Aorta (tissue), 5 donors: ENCODE measurements at regions not wholly inside any gene's neighbourhood (a gene's known extent, or its start where the extent isn't known, plus 50 kb on each side); places are given as distances from the start of the nearest gene placed in this dataset.

Source experiments
- ATAC-seq: fragments of 200-7000 bp; cut with Tn5 transposase; one replicate; pipeline ENCODE4 v1.9.1; 2022; ENCODE audit warnings: moderate library complexity; ENCODE audit not compliant: low FRiP score
- DNase-seq, 2 donors: peaks; one replicate each; pipeline ENCODE4 v3.0.0-alpha.2; 2020
- H3K27ac ChIP-seq, 2 donors: one replicate each; pipeline ENCODE4 v1.5.1; 2013; ENCODE audit warnings: low read length in 2 of 2, mild to moderate bottlenecking in 2 of 2, moderate library complexity in 2 of 2, control low read depth in 1 of 2, inconsistent platforms in 1 of 2, low read depth in 1 of 2
- H3K27me3 ChIP-seq, 2 donors: one replicate each; pipeline ENCODE4 v1.6.1; 2013; ENCODE audit warnings: control low read depth in 1 of 2, low read length in 1 of 2, mild to moderate bottlenecking in 1 of 2, moderate library complexity in 1 of 2; ENCODE audit not compliant: insufficient read depth in 2 of 2, control insufficient read depth in 1 of 2
- H3K36me3 ChIP-seq, 2 donors: one replicate each; pipeline ENCODE4 v1.6.1; 2013; ENCODE audit warnings: control low read depth in 1 of 2, low read length in 1 of 2, mild to moderate bottlenecking in 1 of 2; ENCODE audit not compliant: insufficient read depth in 2 of 2, control insufficient read depth in 1 of 2
- H3K4me1 ChIP-seq, 2 donors: one replicate each; pipeline ENCODE4 v1.6.1; 2013; ENCODE audit warnings: low read length in 2 of 2, control low read depth in 1 of 2, mild to moderate bottlenecking in 1 of 2, moderate library complexity in 1 of 2; ENCODE audit not compliant: insufficient read depth in 2 of 2, control insufficient read depth in 1 of 2
- H3K4me3 ChIP-seq, 2 donors: one replicate each; pipeline ENCODE4 v1.5.1; 2013; ENCODE audit warnings: low read length in 2 of 2, control low read depth in 1 of 2, mild to moderate bottlenecking in 1 of 2
- H3K9me3 ChIP-seq: one replicate; pipeline ENCODE4 v1.6.1; 2013; ENCODE audit warnings: mild to moderate bottlenecking, low read length; ENCODE audit not compliant: control insufficient read depth
- whole genome bisulfite sequencing, 2 donors: extraction: QIAGEN DNeasy Blood & Tissue Kit; methylation state at CpG; one replicate each; pipeline ENCODE4 v1.1.7; 2013; 5-methylcytosine and 5-hydroxymethylcytosine counted together
- intact Hi-C, 2 donors: fragments of 100-400 bp; cut with DNase I; formaldehyde crosslinking; loops; one replicate each; pipeline versions ENCODE4 v1.14.2 to v1.15.0; 2022
- donor health status: healthy with polysubstance abuse.
- donor health status: Bipolar disorder and iron deficiency.
- donor health status: DM: no; HTN: no; CAD: no.
- donor health status: DM: no; HTN: no; CAD: no.
- donor health status: DM: yes; HTN: yes; CAD: no.

- ATAC-seq (no peak), DNase-seq (no peak)
- WGBS, 2 donors = 53 to 62% methylated on average over 2 of the region's 2 CpGs
- H3K27ac ChIP-seq = no peak overlapping the region
- peaks cover 1 to 2% of the 10 kb centered on the region in 2 donors for H3K36me3 ChIP-seq
- no peaks in the 10 kb centered on the region for H3K4me1 ChIP-seq
- H3K9me3 ChIP-seq = no peaks in the 10 kb centered on the region
- no peaks in the 10 kb centered on the region for H3K27me3 ChIP-seq
- intact Hi-C loops = no loop called here
- H3K4me3 ChIP-seq = no peak overlapping the region
Measured at GRCh38 chr14:71734885-71735284, 197.3 kb upstream of the RGS6 start.

GRCh38 chr14:71737760-71738159 is 194.5 kb upstream of the RGS6 start:
- ATAC-seq (no peak), DNase-seq (no peak)
- Histone ChIP-seq H3K27me3 (no peaks in the 10 kb centered on the region), H3K9me3 (no peaks in the 10 kb centered on the region), H3K27ac (no peak overlapping the region), H3K4me3 (no peak overlapping the region), H3K4me1 (no peaks in the 10 kb centered on the region), H3K36me3 (peaks cover 0 to 1% of the 10 kb centered on the region in 2 donors)
- intact Hi-C loops = no loop called here
- WGBS, 2 donors = 83 to 87% methylated on average over 3 of the region's 3 CpGs

GRCh38 chr14:71739273-71739990 is 192.8 kb upstream of the RGS6 start:
- no peak for ATAC-seq

GRCh38 chr14:71741241-71741640 is 191.0 kb upstream of the RGS6 start:
- no peak for ATAC-seq
- Histone ChIP-seq H3K36me3 (peaks cover 0 to 1% of the 10 kb centered on the region in 2 donors), H3K4me1 (no peaks in the 10 kb centered on the region), H3K27ac (no peak overlapping the region), H3K9me3 (no peaks in the 10 kb centered on the region), H3K4me3 (no peak overlapping the region), H3K27me3 (no peaks in the 10 kb centered on the region)
- intact Hi-C loops = no loop called here
- no peak for DNase-seq
- 88 to 90% methylated on average over 5 of the region's 5 CpGs for WGBS, 2 donors

More at GRCh38 chr14:71739273-71739990, 192.8 kb upstream of the RGS6 start:
- Histone ChIP-seq H3K27ac (no peak overlapping the region), H3K27me3 (no peaks in the 10 kb centered on the region), H3K36me3 (peaks cover 0 to 1% of the 10 kb centered on the region in 2 donors), H3K4me1 (no peaks in the 10 kb centered on the region), H3K9me3 (no peaks in the 10 kb centered on the region), H3K4me3 (no peak overlapping the region)
- 89 to 92% methylated on average over 5 of the region's 5 CpGs for WGBS, 2 donors
- intact Hi-C loops = no loop called here
- DNase-seq = no peak

GRCh38 chr14:71742485-71742884 is 189.7 kb upstream of the RGS6 start:
- ATAC-seq (no peak), DNase-seq (no peak)
- WGBS, 2 donors = 81 to 86% methylated on average over 6 of the region's 6 CpGs
- Histone ChIP-seq H3K9me3 (peaks cover under 1% of the 10 kb centered on the region), H3K27me3 (no peaks in the 10 kb centered on the region), H3K36me3 (no peaks in the 10 kb centered on the region), H3K4me1 (no peaks in the 10 kb centered on the region), H3K4me3 (no peak overlapping the region), H3K27ac (no peak overlapping the region)
- intact Hi-C loops = no loop called here

GRCh38 chr14:71745072-71745471 is 187.2 kb upstream of the RGS6 start:
- Histone ChIP-seq H3K36me3 (no peaks in the 10 kb centered on the region), H3K4me1 (no peaks in the 10 kb centered on the region), H3K4me3 (no peak overlapping the region), H3K9me3 (peaks cover 8% of the 10 kb centered on the region), H3K27me3 (no peaks in the 10 kb centered on the region), H3K27ac (no peak overlapping the region)
- 90 to 91% methylated on average over 7 of the region's 7 CpGs for WGBS, 2 donors
- ATAC-seq (no peak), DNase-seq (no peak)
- intact Hi-C loops = no loop called here

GRCh38 chr14:71748196-71748595 is 184.0 kb upstream of the RGS6 start:
- 98 to 100% methylated on average over 1 of the region's 1 CpG for WGBS, 2 donors
- H3K4me1 ChIP-seq = no peaks in the 10 kb centered on the region

GRCh38 chr14:71749613-71750238 is 182.5 kb upstream of the RGS6 start:
- WGBS, 2 donors = 35 to 55% methylated on average over 8 of the region's 8 CpGs
- peaks cover 8% of the 10 kb centered on the region for H3K9me3 ChIP-seq

More at GRCh38 chr14:71748196-71748595, 184.0 kb upstream of the RGS6 start:
- no peak overlapping the region for H3K4me3 ChIP-seq
- no peaks in the 10 kb centered on the region for H3K36me3 ChIP-seq
- ATAC-seq = no peak
- H3K9me3 ChIP-seq = peaks cover 8% of the 10 kb centered on the region
- intact Hi-C loops = no loop called here
- no peaks in the 10 kb centered on the region for H3K27me3 ChIP-seq
- no peak overlapping the region for H3K27ac ChIP-seq
- DNase-seq = no peak

GRCh38 chr14:71751264-71751663 is 181.0 kb upstream of the RGS6 start:
- no peak overlapping the region for H3K27ac ChIP-seq
- intact Hi-C loops = loop anchor here in 1 of 2 donors (5.0 kb wide), 1 partner anchor 429 kb away; the partner anchor contains the start of gene SIPA1L1
- ATAC-seq (no peak), DNase-seq (no peak)
- peaks cover 8% of the 10 kb centered on the region for H3K9me3 ChIP-seq
- no peaks in the 10 kb centered on the region for H3K4me1 ChIP-seq
- no peaks in the 10 kb centered on the region for H3K27me3 ChIP-seq
- no peak overlapping the region for H3K4me3 ChIP-seq
- WGBS, 2 donors = 85 to 89% methylated on average over 2 of the region's 2 CpGs
- H3K36me3 ChIP-seq = no peaks in the 10 kb centered on the region

More at GRCh38 chr14:71749613-71750238, 182.5 kb upstream of the RGS6 start:
- ATAC-seq (no peak), DNase-seq (no peak)
- Histone ChIP-seq H3K27me3 (no peaks in the 10 kb centered on the region), H3K36me3 (no peaks in the 10 kb centered on the region), H3K27ac (no peak overlapping the region), H3K4me3 (no peak overlapping the region), H3K4me1 (no peaks in the 10 kb centered on the region)
- intact Hi-C loops = loop anchor here in 1 of 2 donors (5.0 kb wide), 1 partner anchor 427 kb away; the partner anchor contains the start of gene SIPA1L1
